IPS DF 4.7 (cell line): ENCODE measurements at regions not wholly inside any gene's neighbourhood (a gene's known extent, or its start where the extent isn't known, plus 50 kb on each side); places are given as distances from the start of the nearest gene placed in this dataset.
"Not testable (repeated sequence)": the region's sequence is repeated elsewhere in the genome, so short reads cannot be mapped to it uniquely, and the experiment has no call there.

Source experiments
- DNase-seq: peaks from one replicate; pipeline ENCODE4 v3.0.0-alpha.2; 2013; ENCODE audit warnings: low spot score; ENCODE audit errors: extremely low read depth

- DNase-seq, result no peak
These were observed 950.1 kb downstream of the TRIB2 start for GRCh38 chr2:13666582-13667414.

GRCh38 chr2:13667415-13667757 lies 950.6 kb downstream of the TRIB2 start:
- no peak for DNase-seq

GRCh38 chr2:13669607-13670006 lies 952.9 kb downstream of the TRIB2 start:
- DNase-seq, result no peak

- not testable (repeated sequence) for DNase-seq
These were observed 957.1 kb downstream of the TRIB2 start for GRCh38 chr2:13673821-13674220.

GRCh38 chr2:13676269-13676668 lies 956.2 kb upstream of the LRATD1 start:
- no peak for DNase-seq

- no peak for DNase-seq
These were observed 950.6 kb upstream of the LRATD1 start for GRCh38 chr2:13681936-13682335.

- no peak for DNase-seq
These were observed 949.8 kb upstream of the LRATD1 start for GRCh38 chr2:13682540-13683272.

- DNase-seq, result no peak
These were observed 946.3 kb upstream of the LRATD1 start for GRCh38 chr2:13686262-13686661.

GRCh38 chr2:13694673-13695072 lies 937.8 kb upstream of the LRATD1 start:
- DNase-seq, result no peak

- DNase-seq, result no peak
These were observed 935.9 kb upstream of the LRATD1 start for GRCh38 chr2:13696601-13697000.

- DNase-seq, result no peak
These were observed 933.7 kb upstream of the LRATD1 start for GRCh38 chr2:13698847-13699246.

GRCh38 chr2:13699939-13700338 lies 932.6 kb upstream of the LRATD1 start:
- not testable (repeated sequence) for DNase-seq

- no peak for DNase-seq
These were observed 921.4 kb upstream of the LRATD1 start for GRCh38 chr2:13711154-13711553.

GRCh38 chr2:13714466-13714865 lies 918.1 kb upstream of the LRATD1 start:
- DNase-seq, result no peak

GRCh38 chr2:13725945-13726344 lies 906.6 kb upstream of the LRATD1 start:
- DNase-seq, result no peak

GRCh38 chr2:13745330-13745729 lies 887.2 kb upstream of the LRATD1 start:
- no peak for DNase-seq

GRCh38 chr2:13751955-13752354 lies 880.6 kb upstream of the LRATD1 start:
- no peak for DNase-seq

- no peak for DNase-seq
These were observed 874.1 kb upstream of the LRATD1 start for GRCh38 chr2:13758412-13758811.

- no peak for DNase-seq
These were observed 864.2 kb upstream of the LRATD1 start for GRCh38 chr2:13768274-13768673.

GRCh38 chr2:13770279-13770678 lies 862.2 kb upstream of the LRATD1 start:
- no peak for DNase-seq

GRCh38 chr2:13779996-13780395 lies 852.5 kb upstream of the LRATD1 start:
- no peak for DNase-seq

- DNase-seq, result no peak
These were observed 841.4 kb upstream of the LRATD1 start for GRCh38 chr2:13791019-13791547.

- DNase-seq, result no peak
These were observed 826.0 kb upstream of the LRATD1 start for GRCh38 chr2:13806539-13806938.
